ENCODE measurements at regions not wholly inside any gene's neighbourhood (a gene's known extent, or its start where the extent isn't known, plus 50 kb on each side); places are given as distances from the start of the nearest gene placed in this dataset.

GRCh38 chrX:101999644-102000539 lies 68.1 kb upstream of the ZMAT1 start:
- peak; percentile 57 to 69 for DNase-seq
- Histone ChIP-seq H3K9me3 (no peaks in the 10 kb centered on the region), H3K4me3 (replicated peaks in 1 of 3) (no peak overlapping the region), H3K36me3 (no peaks in the 10 kb centered on the region), H3K27ac (no peak overlapping the region), H3K4me1 (no peaks in the 10 kb centered on the region), H3K27me3 (no peaks in the 10 kb centered on the region)
- 45 to 47% methylated on average over 3 to 6 of the region's 7 CpGs for WGBS, 2 donors
- intact Hi-C loops (cut with DNase I), result no loop called here
- TF ChIP-seq POLR2A (IDR thresholded peaks at IDR 0.05) (no peak), CTCF (IDR thresholded peaks at IDR 0.05) (no peak)

- TF ChIP-seq CTCF (IDR thresholded peaks at IDR 0.05), result no peak
- TF ChIP-seq POLR2A (IDR thresholded peaks at IDR 0.05), result no peak
- intact Hi-C loops (cut with DNase I), result no loop called here
- H3K27ac ChIP-seq, result no peak overlapping the region
Measured at GRCh38 chrX:101993335-101993734, 61.5 kb upstream of the ZMAT1 start.

DNA sequence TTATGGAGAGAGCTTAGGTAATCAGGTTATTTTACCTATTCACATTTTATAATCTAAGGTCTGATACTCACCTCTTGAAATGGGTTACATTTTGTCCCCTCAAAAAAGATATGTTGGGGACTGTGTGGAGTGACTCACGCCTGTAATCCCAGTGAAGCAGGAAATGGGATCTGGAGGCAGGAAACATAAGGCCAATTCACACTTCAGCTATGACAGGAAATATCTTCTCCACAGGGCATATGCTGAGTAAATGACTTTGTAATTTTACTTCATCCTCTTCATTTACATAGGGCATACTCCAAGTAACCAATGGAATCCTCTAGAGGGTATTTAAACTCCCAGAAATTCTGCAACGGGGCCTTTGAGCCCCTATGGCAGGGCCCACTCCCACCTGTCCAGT lies 54.8 kb upstream of the ZMAT1 start:
- intact Hi-C loops (cut with DNase I), result no loop called here
- H3K27me3 ChIP-seq, result no peaks in the 10 kb centered on the region
- no peak for TF ChIP-seq CTCF (IDR thresholded peaks at IDR 0.05)
- no peak for TF ChIP-seq POLR2A (IDR thresholded peaks at IDR 0.05)
- DNase-seq, result no peak
- no peak overlapping the region for H3K4me3 ChIP-seq (replicated peaks in 1 of 3)
- H3K9me3 ChIP-seq, result no peaks in the 10 kb centered on the region
- H3K4me1 ChIP-seq, result no peaks in the 10 kb centered on the region
- H3K27ac ChIP-seq, result no peak overlapping the region
- 49 to 72% methylated on average over 2 of the region's 2 CpGs for WGBS, 2 donors
- H3K36me3 ChIP-seq, result no peaks in the 10 kb centered on the region

More at GRCh38 chrX:101993335-101993734, 61.5 kb upstream of the ZMAT1 start:
- Histone ChIP-seq H3K36me3 (no peaks in the 10 kb centered on the region), H3K4me1 (no peaks in the 10 kb centered on the region), H3K4me3 (replicated peaks in 1 of 3) (no peak overlapping the region), H3K27me3 (no peaks in the 10 kb centered on the region), H3K9me3 (no peaks in the 10 kb centered on the region)
- WGBS, 2 donors, result 89 to 90% methylated on average over 2 of the region's 2 CpGs
- DNase-seq, result no peak

Data from thyroid gland (tissue), 4 donors.